Keratinocyte (primary cell): ENCODE measurements at regions not wholly inside any gene's neighbourhood (a gene's known extent, or its start where the extent isn't known, plus 50 kb on each side); places are given as distances from the start of the nearest gene placed in this dataset.

ENCODE experiments used
- CTCF ChIP-seq, 3 experiments: IDR thresholded peaks in 1 of 3; conservative IDR thresholded peaks in 1 of 3; optimal IDR thresholded peaks in 1 of 3; 2 replicates in 2 of 3; 3 replicates in 1 of 3; pipeline versions ENCODE3 to v1.5.1; 2011; ENCODE audit warnings: low read length in 3 of 3, mild to moderate bottlenecking in 3 of 3, moderate library complexity in 2 of 3, control low read depth in 1 of 3, inconsistent platforms in 1 of 3; ENCODE audit not compliant: insufficient read depth in 2 of 3; ENCODE audit errors: extremely low read depth in 1 of 3
- EZH2 ChIP-seq: IDR thresholded peaks from one replicate; pipeline ENCODE4 v1.6.1; 2012; ENCODE audit warnings: inconsistent platforms, mild to moderate bottlenecking, low read length, moderate library complexity

GRCh38 chr2:11051280-11051679 is 104.0 kb upstream of the SLC66A3 start:
- no peak for TF ChIP-seq EZH2
- no peak for TF ChIP-seq CTCF (optimal IDR thresholded peaks at IDR 0.05 in 1 of 3, IDR thresholded peaks at IDR 0.05 in 1 of 3, conservative IDR thresholded peaks at IDR 0.05 in 1 of 3; ENCODE audit: extremely low read depth in 1 of 3, insufficient read depth in 2 of 3, low read length in 3 of 3)
